Muscle of back (tissue), 3 donors: ENCODE measurements at regions not wholly inside any gene's neighbourhood (a gene's known extent, or its start where the extent isn't known, plus 50 kb on each side); places are given as distances from the start of the nearest gene placed in this dataset.
"Not testable (repeated sequence)": the region's sequence is repeated elsewhere in the genome, so short reads cannot be mapped to it uniquely, and the experiment has no call there.

ENCODE experiments used
- DNase-seq, 3 donors: peaks; one replicate each; pipeline versions ENCODE4 v3.0.0 to v3.0.0-alpha.2; 2013

DNA sequence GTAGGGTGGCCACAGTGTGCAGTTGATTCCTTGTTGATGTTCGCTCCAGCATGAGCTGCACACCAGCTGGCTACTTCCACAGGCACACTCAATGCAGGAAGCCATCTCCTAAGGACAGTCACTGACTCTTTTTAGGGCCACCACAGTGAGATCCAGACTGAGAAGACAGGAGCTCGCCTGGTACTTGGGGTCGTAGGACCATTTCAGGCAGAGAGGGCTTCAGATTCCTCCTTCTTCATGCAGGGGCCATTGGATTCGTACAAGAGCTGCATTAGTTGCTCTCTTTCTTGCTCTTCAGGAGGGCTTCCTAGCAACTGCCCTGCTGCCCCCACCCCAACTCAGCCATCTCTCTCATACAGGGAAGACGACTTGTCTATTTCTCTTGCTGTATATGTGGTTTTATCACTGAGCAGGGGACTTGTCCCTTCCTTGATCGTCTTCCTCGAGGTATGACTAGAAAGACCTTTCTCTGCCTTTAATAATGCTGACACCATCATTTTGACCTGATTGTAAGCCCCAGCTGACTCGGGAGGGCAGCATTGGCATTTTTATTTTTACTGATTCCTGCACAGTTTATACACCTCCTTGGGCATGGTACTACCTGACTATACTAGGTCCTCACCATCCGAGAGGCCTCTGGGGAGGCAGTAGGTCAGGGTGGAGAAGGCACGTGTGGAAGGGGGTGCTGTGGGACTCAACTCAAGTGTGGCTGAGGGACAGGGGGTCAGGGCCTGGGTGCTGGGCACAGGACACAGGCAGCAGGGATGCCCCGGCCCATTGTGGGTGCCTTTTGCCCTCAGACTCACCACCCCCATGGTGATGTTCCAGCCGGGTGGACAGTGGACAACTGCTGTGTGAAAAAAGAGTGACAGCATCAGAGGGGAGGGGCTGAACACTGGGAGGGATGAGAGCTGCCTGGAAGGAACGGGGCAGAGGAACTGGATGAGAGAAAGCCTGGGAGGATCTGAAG, 136.7 kb upstream of the ZNF746 start:
- no peak for DNase-seq

DNA sequence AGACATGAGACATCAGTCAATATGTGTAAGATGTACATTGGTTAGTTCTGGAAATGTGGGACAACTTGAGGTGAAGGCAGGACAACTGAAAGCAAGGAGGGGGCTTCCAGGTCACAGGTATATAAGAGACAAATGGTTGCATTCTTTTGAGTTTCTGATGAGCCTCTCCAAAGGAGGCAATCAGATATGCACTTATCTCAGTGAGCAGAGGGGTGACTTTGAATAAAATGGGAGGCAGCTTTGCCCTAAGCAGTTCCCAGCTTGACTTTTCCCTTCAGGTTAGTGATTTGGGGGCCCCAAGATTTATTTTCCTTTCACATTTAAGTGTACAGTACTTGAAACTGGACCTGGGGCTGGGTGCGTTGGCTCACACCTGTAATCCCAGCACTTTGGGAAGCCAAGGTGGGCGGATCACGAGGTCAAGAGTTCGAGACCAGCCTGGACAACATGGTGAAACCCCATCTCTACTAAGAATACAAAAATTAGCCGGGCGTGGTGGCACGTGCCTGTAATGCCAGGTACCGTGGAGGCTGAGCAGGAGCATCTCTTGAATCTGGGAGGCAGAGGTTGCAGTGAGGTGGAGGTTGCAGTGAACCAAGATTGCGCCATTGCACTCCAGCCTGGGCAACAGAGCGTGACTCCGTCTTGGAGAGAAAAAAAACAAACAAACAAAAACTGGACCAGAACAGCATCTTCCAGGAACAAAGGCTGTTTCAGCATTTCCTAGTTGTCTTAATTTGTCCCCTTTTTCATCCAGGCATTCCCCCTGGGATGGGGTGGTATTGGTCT, 130.9 kb upstream of the ZNF746 start:
- DNase-seq = not testable (repeated sequence)

DNA sequence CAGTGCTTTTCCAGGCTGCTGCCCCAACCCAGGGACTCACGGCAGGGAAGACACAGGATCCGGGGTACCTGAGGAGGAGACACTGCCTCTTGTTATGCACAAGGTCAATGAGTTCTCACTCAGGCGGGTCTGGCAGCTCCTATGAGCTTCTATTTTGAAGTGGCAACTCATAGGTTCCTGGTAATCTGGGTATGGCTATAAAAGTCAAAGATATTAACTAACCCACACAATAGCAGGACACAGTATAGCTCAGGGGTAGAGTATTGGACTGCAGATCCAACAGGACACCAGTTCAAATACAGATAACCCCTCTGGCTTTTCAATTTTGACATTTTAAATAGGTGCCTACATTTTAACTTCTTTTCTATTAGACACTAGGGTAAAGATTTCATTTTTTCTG, 130.3 kb upstream of the ZNF746 start:
- no peak for DNase-seq

DNA sequence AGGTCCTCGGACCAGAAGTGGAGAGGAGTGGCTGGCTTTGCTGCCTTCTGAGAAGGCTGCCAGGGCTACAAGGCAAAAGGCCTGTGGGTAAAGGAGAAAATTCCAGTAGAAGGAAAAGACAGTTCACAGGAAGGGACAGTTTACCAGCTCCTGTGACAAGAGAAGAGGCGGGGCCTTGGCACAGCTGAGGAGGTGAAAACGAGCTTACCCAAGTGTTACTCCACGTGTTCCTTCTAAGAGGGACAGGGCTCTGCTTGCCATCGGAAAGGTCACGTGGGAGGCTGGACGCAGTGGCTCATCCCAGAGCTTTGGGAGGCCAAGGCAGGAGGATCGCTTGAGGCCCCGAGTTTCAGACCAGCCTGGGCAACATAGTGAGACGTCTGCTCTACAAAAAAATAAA, 129.4 kb upstream of the ZNF746 start:
- DNase-seq = no peak

DNA sequence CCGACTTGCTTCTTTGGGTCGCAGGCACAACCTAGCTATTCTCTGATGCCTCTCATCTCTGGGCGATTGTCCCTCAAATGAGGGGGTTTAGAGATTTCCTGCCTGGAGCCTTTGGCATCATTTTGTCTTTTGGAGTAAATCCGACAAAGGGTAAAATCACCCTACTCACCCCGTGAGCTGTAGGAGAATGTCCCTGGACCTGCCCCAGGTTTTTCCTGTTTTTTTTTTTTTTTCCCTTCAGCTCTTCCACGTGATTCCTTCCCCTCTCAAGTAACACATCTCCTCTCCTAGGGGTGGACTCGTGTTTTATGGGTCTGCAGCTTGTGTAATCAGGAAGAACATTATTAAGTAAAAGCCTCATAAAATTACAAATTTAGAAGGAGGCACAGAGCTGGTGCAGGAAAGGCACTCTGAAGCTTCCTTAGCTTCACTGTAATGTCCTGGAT, 128.4 kb upstream of the ZNF746 start:
- no peak for DNase-seq

DNA sequence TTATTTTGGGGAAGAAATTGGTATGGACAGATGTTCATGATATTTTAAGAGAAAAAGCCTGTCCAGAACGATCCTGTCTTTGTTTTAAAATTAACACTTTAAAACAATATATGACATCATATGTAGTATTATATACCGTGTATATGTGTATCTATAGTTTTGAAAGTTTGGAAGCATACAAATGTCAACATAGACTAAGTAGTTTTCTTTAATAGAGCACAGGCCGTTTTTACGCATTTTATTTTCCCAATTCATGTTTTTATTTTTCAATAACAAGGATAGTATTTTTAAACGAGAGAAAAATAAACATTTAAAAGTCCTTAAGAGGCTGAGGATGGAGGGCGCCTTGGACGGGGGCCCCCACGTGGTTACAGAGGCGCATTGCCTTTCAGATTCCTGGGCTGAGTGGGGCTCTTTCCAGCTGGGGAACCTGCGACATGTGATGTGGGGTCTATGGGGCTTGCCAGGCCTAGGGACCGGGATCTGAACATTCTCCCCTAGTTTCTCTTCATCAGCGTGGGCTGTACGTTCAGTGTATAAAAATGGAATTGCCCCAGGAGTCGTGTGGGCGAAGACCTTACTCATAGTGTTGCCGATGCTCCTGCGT, 127.8 kb upstream of the ZNF746 start:
- peak; percentile 33 to 64 (median 38) for DNase-seq

DNA sequence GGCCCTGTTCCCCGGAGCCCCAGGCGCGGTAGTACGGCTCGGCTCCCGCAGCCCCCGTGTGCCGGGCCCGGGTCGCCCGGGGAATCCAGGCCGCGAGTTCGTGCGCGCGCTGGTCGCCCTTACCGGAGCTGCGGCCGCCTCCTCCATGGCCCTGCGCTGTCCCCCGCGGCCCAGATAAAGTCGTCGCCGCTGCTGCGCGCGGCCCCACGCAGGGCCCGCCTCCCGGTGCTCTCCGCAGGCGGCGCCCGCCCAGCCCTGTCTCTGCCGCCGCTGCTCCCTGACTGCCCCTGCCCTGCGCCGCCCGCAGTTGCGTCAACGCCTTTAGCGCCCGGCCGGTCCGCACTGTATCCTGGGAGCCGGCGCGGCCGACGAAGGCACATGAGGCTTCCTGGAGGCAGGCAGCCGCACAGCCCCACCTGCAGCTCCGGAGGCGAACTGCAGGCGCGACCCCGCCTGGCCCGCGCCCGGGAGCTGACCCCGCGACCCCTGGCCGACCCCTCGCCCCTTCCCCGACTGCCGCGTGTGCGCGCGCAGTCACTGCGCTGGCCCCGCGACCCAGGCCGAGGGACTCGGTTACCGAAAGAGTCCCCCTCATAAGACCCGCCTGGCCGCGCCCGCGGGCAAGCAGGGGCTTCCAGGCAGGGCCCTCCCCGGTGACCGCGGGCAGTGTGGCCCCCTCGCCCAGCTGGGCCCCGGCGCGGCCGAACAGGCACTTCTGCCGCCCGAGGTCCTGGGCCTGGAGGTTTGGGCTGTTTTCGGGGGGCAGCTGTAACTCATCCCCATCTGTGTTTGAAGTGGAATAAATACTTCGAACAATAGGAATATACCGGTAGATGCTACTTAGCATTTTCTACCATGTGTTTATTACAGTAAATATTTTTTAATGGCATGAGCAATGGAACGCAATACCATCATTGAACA, 127.1 kb upstream of the ZNF746 start:
- DNase-seq = peak; percentile 87 to 96 (median 90)

DNA sequence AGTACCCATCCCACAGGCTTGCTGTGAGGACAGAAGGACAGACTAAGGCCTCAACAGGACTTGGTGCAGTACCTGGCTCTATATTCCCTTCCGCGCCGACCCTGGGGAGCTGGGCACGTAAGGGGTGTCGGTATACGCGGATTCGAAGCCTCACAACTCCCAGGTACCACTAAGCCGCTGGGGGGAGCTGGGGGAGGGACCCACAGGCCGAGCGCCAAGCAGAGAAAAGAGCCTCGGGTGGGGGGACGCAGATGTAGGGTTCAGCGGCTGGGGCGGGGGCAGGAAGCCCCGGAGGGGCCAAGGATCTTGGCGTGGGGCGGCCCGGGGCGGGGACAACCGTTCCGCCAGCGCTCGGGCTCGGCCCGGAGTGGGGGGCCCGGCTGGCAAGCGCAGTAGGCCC, 126.4 kb upstream of the ZNF746 start:
- peak in 1 of 3 donors; percentile 12 for DNase-seq

DNA sequence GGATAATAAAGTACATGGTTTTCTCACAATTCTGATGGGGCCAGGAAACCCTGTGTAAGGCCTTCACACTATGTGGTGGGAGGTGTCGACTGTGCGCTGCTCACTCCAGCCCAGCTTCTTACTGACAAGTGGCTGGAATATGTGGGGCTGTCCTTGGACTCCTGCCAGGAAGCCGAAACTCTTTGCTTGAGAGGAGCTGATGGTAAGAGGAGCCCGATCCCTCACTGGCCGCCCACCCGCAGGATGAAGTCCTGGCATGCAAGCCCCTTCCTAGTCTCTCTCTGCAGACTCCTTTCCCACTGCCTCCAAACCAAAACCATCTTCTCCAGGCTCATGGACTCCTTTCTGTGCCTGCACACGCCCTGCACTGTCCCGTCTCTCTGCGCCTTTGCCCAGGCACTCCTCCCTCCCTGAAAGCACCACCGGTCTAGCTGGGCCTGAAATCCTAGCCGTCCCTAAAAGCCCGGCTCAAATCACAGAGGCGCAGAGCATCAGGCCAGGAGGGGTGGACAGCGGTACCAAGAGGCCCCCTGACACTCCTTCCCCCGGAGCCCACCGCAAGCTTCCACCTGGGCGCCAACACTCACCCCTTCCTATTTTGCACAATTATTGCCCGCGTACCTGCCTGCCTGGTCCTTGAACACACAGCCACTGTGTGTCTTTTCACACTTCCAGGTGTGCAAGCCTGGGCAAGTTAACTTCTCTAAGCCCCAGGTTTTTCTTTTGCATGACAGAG, 125.8 kb upstream of the ZNF746 start:
- DNase-seq = peak; percentile 43 to 69 (median 54)

DNA sequence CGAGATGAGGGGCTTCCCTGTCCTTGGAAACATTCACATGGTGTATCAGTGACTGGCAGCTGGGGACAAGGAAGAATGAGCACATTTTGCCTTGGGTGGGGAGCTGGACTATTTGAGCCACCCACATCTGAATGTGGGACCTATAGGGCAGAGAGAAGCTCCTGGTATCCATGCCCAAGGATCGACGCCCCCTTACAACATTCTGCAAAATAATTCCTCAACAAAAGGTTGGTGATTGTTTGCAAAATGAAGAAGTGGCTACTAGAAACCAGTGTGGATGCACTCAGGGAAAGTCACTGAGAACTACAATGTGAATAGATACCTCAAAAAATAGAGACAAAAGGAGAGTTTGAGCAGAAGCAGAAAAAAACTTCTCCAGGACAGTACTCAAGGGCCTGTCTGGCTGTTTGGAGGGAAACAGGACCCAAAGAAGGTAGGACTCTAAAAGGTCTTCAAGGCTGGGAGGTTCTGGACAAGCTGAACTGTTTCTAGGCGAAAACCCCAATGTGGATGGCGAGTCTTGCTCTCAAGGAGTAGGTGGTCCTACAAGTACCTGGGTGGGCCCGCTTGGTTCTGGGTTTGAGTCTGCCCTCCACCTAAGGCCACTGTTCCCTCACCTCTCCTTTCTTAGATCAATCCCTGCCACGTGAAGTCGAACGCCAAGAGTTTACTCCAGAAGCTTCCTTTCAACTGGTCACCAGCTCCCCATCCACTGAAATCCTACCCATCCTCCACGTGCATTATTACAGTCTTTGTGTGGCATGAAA, 125.0 kb upstream of the ZNF746 start:
- DNase-seq = no peak

DNA sequence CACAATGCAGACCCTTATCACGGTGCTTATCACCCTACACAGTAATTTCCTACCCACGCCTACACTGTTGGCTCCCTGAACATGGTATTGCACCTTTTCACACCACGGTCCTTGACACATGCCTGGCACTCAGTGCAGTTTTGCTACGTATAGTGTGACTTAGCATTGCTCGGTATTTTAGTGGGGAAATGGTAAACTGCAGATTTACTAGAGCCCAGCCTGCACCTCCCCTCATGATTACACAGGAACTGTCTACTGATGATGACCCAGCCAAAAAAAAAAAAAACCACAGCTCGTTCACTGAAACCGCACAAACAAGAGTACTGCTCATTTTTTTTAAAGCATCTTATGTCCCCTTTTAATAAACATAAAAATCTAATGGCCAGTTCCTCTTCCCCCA, 124.2 kb upstream of the ZNF746 start:
- no peak for DNase-seq

DNA sequence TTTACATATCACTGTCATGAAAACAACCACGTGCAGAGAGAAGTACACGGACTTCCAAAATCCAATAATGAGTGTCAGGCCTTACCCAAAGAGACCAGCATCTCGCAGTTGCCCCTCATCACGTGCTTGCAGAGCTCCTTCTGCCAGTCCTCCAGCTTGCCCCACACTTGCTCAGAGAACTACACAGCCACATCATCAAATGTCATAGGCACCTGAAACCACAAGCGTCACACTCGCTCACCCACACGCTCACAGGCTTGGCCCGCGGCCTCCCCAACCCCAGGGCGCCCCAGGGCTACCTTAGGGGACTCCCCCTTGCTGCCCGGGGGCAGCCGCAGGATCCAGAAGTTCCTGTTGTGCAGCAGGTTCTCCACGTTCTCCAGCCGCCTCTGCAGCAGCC, 123.4 kb upstream of the ZNF746 start:
- DNase-seq = no peak

DNA sequence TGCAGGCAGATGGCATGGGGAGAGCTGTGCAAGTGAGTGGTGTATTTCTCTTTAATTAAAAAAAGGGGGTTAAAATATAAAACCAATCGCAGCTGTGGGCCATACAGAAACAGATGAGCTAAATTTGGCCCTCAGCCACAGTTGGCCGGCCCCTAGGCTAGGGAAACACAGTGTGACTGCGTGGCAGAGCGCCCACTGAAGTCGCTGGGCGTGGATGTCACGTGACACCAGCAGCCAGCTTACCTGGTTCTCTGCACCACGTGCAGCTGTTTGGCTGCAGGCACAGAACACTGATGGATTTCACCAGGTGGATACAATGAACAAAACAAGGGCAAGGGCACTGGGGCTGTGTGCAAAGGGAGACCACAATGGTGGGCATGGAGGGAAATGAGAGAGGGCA, 119.3 kb upstream of the ZNF746 start:
- DNase-seq = no peak

DNA sequence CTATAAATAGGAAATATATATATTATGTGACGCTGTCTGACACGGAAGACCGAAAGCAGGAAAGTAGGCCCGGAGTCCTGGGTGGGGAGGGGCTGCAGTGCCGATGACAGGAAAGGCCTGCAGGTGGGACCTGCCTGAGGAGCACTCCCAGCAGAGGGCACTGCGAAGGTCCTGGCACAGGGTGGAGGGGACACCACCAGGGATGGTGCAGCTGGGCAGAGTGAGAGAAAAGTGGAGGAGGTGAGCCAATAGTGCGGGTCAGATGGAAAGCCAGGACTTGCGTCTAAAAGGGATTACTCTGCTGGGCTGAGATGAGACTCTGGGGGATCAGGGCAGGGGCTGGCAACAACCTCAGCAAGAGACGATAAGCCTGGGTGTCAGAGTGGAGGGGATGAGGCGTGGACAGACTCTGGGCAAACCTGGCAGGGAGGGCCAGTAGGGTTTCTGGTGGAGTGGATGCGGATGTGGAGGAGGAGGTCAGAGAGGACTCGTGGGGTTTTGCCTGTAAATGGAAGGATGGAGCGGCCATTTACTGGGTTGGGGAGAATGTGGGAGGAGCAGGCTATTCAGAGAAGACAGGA, 118.2 kb upstream of the ZNF746 start:
- no peak for DNase-seq

DNA sequence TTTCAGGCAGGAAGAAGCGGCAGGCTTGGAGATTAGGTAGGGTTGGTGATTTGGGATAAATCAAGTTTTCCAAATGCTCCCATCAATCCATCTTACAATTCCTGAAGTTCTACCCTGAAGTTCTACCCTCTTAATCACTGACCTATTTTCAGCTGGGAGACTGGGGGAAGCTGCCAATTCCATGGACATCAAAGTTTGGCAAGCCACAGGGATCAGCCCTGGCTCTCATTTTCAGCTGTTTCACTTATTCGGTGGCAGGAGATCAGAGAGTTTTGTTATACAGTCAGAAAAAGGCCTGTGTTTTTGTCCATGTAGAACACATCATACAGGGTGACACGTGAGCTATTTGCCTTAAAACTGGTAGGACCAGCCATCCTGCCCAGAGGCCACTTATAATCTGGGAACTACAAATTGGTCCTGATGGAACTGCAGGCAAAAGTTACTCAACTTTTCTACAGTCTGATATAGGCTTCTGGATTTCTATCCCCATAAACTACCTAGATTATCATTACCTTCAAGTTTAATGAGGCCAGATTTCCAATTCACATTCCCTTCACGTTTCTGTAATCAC, 112.9 kb upstream of the ZNF746 start:
- peak in 1 of 3 donors; percentile 7 for DNase-seq

DNA sequence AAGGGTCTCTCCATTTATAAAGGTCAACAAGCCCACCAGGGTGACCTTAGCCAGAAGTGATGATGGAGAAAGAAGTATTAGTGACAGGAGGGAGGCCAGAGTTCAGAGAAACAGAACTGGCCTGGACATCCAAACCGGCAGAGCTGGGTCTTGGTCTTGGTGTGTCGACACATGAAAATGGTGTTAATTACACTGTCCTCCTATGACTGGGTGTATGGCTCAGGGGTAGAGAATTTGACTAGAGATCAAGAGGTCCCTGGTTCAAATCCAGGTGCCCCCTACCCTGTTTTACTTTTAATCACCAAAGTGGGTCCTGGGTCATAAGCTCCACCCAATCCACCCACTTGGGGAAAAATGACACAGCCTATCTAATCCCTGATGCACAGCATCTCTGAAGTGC, 110.6 kb upstream of the ZNF746 start:
- DNase-seq = no peak

DNA sequence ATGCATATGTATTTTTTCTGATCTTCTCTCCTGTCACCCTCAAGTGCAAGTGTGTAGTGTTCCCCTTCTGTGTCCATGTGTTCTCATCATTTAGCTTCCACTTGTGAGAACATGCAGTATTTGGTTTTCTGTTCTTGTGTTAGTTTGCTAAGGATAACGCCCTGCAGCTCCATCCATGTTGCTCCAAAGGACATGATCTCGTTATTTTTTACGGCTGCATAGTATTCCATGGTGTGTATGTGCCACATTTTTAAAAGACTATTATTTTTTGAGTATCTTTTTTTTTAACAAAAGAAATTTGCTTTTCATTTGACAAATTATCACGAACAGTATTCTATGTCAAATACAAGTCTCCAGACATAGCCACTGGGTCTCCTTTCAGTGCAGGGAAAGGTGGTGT, 110.1 kb upstream of the ZNF746 start:
- DNase-seq = no peak

DNA sequence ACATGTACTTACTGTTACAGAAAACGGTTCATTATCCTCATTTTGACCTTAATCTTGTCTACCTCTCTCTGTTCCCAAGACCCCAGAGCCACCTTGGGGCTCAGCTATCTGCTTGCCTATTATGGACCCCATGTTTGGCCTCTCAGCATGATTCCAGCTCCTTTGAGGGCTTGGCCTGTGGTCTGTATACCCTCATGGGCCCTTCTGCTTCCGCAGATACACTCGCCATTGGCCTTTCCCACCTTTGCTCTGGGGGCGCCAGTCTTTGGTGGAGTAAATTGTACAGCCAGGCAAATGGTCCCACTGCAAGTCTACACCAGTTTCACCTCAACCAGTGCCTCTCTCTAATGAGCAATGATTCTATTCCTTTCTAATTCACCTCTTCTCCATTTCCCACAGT, 109.2 kb upstream of the ZNF746 start:
- DNase-seq = no peak

DNA sequence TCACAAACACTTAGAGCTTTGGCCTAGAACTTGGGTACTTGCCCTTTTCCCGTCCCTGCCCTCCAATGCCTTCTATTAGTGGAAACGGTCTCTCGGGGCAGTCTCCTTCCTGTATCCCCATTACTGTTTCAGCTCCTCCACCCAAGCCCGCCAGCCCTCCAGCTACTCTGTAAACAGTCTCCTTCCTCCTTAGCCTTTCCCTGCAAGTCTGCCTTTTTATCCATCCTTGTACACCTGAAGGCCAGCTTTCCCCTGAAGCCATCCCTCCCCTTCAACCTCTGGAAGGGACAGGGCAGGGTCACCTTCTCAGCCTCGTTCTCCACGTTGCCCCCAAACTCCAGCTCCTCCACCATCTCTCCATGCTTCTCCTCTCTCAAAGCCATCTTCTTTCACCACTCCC, 108.1 kb upstream of the ZNF746 start:
- DNase-seq = no peak
